ENCODE measurements at regions not wholly inside any gene's neighbourhood (a gene's known extent, or its start where the extent isn't known, plus 50 kb on each side); places are given as distances from the start of the nearest gene placed in this dataset.

DNA sequence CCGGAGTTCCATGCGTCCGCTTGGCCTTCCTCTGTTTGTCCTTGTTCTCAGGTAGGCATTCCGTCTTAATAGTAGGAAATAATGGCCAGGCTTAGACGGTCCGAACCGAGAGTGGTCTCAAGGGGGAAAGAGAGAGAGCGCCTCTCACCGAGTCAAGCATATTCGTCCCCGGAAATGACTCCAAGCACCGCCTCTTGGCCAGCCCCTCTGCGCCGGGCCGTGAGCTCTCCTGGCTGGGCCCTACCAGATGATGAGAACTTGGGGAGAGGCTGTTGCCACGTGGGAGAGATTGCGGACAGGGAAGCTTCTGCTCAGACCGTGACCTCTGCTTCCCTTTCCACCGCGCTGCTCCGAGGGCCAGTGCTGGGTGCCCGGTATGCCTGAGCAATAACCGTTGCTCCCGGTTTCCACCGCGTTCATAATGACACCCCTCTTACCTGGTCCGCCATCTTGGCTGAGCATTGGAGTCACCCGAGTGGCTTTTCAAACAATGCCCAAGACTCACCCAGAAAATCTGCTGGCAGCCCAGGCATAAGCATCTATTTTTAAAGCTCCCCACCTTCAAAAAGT is 251.1 kb upstream of the SHH start (continued):
- TF ChIP-seq, protein P1, sequence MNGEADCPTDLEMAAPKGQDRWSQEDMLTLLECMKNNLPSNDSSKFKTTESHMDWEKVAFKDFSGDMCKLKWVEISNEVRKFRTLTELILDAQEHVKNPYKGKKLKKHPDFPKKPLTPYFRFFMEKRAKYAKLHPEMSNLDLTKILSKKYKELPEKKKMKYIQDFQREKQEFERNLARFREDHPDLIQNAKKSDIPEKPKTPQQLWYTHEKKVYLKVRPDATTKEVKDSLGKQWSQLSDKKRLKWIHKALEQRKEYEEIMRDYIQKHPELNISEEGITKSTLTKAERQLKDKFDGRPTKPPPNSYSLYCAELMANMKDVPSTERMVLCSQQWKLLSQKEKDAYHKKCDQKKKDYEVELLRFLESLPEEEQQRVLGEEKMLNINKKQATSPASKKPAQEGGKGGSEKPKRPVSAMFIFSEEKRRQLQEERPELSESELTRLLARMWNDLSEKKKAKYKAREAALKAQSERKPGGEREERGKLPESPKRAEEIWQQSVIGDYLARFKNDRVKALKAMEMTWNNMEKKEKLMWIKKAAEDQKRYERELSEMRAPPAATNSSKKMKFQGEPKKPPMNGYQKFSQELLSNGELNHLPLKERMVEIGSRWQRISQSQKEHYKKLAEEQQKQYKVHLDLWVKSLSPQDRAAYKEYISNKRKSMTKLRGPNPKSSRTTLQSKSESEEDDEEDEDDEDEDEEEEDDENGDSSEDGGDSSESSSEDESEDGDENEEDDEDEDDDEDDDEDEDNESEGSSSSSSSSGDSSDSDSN (CRISPR knock-in tag; IDR thresholded peaks at IDR 0.05), result no peak

DNA sequence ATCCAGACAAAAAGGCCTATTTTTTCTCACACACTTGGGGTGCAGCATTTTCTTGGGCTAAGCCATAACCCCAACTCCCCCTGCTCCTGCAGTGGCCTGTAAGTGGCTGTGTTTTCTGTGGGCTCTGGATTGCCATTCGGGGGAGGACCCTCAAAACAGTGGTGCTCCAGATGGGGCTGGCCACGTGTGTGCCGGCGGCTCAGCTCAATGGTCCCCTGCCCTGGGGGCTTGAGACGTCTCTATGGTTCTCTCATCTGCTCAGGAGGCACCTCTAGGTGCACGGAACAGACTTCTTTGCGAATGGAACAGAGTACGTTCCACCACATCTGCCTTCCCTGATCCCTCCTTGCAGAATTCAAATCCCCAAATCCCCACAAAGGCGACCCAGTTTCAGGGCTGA is 250.0 kb upstream of the SHH start:
- ATAC-seq, result no peak
- no peak for TF ChIP-seq PRPF4 (IDR thresholded peaks at IDR 0.05; ENCODE audit: low read depth, low read length, poor library complexity, severe bottlenecking)
- TF ChIP-seq, protein P2, sequence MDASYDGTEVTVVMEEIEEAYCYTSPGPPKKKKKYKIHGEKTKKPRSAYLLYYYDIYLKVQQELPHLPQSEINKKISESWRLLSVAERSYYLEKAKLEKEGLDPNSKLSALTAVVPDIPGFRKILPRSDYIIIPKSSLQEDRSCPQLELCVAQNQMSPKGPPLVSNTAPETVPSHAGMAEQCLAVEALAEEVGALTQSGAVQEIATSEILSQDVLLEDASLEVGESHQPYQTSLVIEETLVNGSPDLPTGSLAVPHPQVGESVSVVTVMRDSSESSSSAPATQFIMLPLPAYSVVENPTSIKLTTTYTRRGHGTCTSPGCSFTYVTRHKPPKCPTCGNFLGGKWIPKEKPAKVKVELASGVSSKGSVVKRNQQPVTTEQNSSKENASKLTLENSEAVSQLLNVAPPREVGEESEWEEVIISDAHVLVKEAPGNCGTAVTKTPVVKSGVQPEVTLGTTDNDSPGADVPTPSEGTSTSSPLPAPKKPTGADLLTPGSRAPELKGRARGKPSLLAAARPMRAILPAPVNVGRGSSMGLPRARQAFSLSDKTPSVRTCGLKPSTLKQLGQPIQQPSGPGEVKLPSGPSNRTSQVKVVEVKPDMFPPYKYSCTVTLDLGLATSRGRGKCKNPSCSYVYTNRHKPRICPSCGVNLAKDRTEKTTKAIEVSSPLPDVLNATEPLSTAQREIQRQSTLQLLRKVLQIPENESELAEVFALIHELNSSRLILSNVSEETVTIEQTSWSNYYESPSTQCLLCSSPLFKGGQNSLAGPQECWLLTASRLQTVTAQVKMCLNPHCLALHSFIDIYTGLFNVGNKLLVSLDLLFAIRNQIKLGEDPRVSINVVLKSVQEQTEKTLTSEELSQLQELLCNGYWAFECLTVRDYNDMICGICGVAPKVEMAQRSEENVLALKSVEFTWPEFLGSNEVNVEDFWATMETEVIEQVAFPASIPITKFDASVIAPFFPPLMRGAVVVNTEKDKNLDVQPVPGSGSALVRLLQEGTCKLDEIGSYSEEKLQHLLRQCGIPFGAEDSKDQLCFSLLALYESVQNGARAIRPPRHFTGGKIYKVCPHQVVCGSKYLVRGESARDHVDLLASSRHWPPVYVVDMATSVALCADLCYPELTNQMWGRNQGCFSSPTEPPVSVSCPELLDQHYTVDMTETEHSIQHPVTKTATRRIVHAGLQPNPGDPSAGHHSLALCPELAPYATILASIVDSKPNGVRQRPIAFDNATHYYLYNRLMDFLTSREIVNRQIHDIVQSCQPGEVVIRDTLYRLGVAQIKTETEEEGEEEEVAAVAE (CRISPR knock-in tag; IDR thresholded peaks at IDR 0.05; ENCODE audit: borderline replicate concordance), result no peak
- TF ChIP-seq MLLT10 (CRISPR knock-in tag; IDR thresholded peaks at IDR 0.05), result no peak
- no peak for TF ChIP-seq HNF4G (IDR thresholded peaks at IDR 0.05; ENCODE audit: borderline replicate concordance, low read depth, low read length)
- TF ChIP-seq HNF4G (CRISPR knock-in tag; IDR thresholded peaks at IDR 0.05; ENCODE audit: borderline replicate concordance, low read depth), result no peak
- no peak for TF ChIP-seq SP1 (IDR thresholded peaks at IDR 0.05)
- TF ChIP-seq SP1 (CRISPR knock-in tag; IDR thresholded peaks at IDR 0.05), result no peak
- TF ChIP-seq GFI1 (CRISPR knock-in tag; IDR thresholded peaks at IDR 0.05; ENCODE audit: borderline replicate concordance), result no peak
- TF ChIP-seq, protein P3, sequence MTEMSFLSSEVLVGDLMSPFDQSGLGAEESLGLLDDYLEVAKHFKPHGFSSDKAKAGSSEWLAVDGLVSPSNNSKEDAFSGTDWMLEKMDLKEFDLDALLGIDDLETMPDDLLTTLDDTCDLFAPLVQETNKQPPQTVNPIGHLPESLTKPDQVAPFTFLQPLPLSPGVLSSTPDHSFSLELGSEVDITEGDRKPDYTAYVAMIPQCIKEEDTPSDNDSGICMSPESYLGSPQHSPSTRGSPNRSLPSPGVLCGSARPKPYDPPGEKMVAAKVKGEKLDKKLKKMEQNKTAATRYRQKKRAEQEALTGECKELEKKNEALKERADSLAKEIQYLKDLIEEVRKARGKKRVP (CRISPR knock-in tag; IDR thresholded peaks at IDR 0.05), result no peak
- no peak for TF ChIP-seq GATAD2A (CRISPR knock-in tag; IDR thresholded peaks at IDR 0.05)
- TF ChIP-seq, protein P4, sequence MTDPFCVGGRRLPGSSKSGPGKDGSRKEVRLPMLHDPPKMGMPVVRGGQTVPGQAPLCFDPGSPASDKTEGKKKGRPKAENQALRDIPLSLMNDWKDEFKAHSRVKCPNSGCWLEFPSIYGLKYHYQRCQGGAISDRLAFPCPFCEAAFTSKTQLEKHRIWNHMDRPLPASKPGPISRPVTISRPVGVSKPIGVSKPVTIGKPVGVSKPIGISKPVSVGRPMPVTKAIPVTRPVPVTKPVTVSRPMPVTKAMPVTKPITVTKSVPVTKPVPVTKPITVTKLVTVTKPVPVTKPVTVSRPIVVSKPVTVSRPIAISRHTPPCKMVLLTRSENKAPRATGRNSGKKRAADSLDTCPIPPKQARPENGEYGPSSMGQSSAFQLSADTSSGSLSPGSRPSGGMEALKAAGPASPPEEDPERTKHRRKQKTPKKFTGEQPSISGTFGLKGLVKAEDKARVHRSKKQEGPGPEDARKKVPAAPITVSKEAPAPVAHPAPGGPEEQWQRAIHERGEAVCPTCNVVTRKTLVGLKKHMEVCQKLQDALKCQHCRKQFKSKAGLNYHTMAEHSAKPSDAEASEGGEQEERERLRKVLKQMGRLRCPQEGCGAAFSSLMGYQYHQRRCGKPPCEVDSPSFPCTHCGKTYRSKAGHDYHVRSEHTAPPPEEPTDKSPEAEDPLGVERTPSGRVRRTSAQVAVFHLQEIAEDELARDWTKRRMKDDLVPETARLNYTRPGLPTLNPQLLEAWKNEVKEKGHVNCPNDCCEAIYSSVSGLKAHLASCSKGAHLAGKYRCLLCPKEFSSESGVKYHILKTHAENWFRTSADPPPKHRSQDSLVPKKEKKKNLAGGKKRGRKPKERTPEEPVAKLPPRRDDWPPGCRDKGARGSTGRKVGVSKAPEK (CRISPR knock-in tag; IDR thresholded peaks at IDR 0.05; ENCODE audit: borderline replicate concordance), result no peak

More for the DNA sequence above, 250.0 kb upstream of the SHH start:
- no TSS peak for BruUV-seq (replicated peaks)
- H3K9me3 ChIP-seq (ENCODE audit: low read length), result no peaks in the 10 kb centered on the region
- H3K4me3 ChIP-seq (replicated peaks in 1 of 3; ENCODE audit: insufficient read depth in 1 of 3, low read depth in 2 of 3, low read length in 3 of 3), result no peak overlapping the region
- H3K27me3 ChIP-seq (ENCODE audit: control insufficient read depth in 1 of 2, insufficient read depth in 2 of 2, low read length in 2 of 2), result peaks cover 2 to 50% of the 10 kb centered on the region in 2 experiments; a peak in 4 of 5 replicates
- ChIA-PET CTCF (ENCODE audit: low intra/inter-chr PET ratio, low total read pairs) (no interaction called here), POLR2A (no interaction called here)
- no peak overlapping the region for H2AFZ ChIP-seq (ENCODE audit: low read length)
- no peaks in the 10 kb centered on the region for H3K4me1 ChIP-seq (ENCODE audit: insufficient read depth, low read length)
- H3K36me3 ChIP-seq (replicated peaks in 1 of 2; ENCODE audit: control insufficient read depth in 1 of 2, insufficient read depth in 2 of 2, low read length in 2 of 2), result no peaks in the 10 kb centered on the region
- no peak for FAIRE-seq
- no peak overlapping the region for H3K27ac ChIP-seq (ENCODE audit: extremely low read length, insufficient read depth, low read length)
- intact Hi-C loops (cut with micrococcal nuclease; ENCODE audit: unreplicated experiment), result no loop called here
- 36% methylated on average over 7 of the region's 9 CpGs for WGBS (ENCODE audit: low lambda C conversion rate)
- H3K4me2 ChIP-seq (ENCODE audit: low read depth, low read length), result no peak overlapping the region
- no peak overlapping the region for H3K9ac ChIP-seq (ENCODE audit: insufficient read depth, low read depth, low read length)
- no peaks in the 10 kb centered on the region for H3K79me2 ChIP-seq (ENCODE audit: insufficient read depth, low read length)
- in situ Hi-C loops (cut with HindIII; ENCODE audit: extremely low pct_ligation_motif_present, low pct_unique_long_range_greater_than_20kb), result no loop called here
- DNase-seq (ENCODE audit: low spot score), result no peak
- H4K20me1 ChIP-seq (ENCODE audit: insufficient read depth, low read length), result no peaks in the 10 kb centered on the region

All from HepG2 (cell line).